ENCODE measurements at regions not wholly inside any gene's neighbourhood (a gene's known extent, or its start where the extent isn't known, plus 50 kb on each side); places are given as distances from the start of the nearest gene placed in this dataset.

DNA sequence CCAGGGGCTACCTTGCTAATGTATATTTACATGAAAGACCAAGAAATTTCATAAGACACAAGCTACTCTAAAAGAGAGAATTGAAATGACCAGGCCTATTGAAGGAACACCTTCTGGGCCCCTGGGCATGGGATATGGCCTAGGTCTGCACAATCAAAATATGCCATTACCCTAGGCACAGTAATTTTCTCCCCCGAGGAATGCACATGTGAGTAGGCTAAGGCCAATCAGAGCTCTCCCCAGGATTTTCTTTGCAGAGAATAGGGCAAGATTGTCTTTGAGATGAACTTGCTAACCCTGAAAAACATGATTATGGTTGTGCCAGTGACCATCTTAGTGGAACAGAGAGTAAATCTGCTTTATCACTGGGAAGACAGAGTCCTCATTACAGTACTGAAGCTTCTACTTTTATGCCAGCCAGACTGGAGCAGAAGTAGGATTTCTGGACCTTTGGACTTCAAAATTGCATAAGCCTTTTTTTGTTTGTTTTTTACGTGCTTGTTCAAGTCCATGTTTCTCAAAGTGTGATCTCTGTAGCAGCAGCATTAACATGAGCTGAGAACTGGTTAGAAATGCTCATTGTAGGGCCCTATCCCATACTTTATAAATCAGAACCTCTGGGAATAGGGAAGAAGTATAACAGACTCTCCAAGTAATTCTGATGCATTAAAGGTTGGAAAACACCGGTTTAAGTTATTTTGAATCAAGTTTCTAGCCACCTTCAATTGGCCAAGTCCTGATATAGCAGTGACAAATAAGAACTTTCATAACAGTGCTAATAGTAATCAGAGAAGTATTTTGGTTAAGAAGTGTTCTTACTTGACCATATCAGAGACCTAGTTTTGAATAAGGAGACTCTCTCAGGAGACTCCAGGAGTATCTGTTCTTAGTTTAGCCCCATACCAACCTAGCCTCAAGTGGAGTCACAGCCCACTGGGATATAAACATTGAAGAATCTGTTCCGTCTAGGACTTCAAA is 112.9 kb downstream of the LMO3 start (continued):
- TF ChIP-seq AHDC1 (CRISPR knock-in tag; IDR thresholded peaks at IDR 0.05; ENCODE audit: borderline replicate concordance), result peak; percentile 76; the same call in 1 of the 2 replicates
- TF ChIP-seq DBP (CRISPR knock-in tag; IDR thresholded peaks at IDR 0.05; ENCODE audit: not compliant biosample characterization), result no peak
- no peak for TF ChIP-seq ZNF577 (CRISPR knock-in tag; IDR thresholded peaks at IDR 0.05; ENCODE audit: borderline replicate concordance, low read depth)
- TF ChIP-seq PITX1 (CRISPR knock-in tag; IDR thresholded peaks at IDR 0.05), result 0 out of 2 replicates have a peak, but pooled peaks have one; percentile 44
- TF ChIP-seq ARID5B (CRISPR knock-in tag; IDR thresholded peaks at IDR 0.05), result peak; percentile 84
- no peak for TF ChIP-seq ZNF329 (CRISPR knock-in tag; IDR thresholded peaks at IDR 0.05; ENCODE audit: low read depth)
- no peak for TF ChIP-seq SNAPC2 (CRISPR knock-in tag; IDR thresholded peaks at IDR 0.05)
- peak; percentile 84 for TF ChIP-seq NCOR1 (IDR thresholded peaks at IDR 0.05; ENCODE audit: borderline replicate concordance, low read length)
- TF ChIP-seq REPIN1 (CRISPR knock-in tag; IDR thresholded peaks at IDR 0.05; ENCODE audit: borderline replicate concordance, low read depth), result no peak
- TF ChIP-seq ZNF883 (CRISPR knock-in tag; IDR thresholded peaks at IDR 0.05; ENCODE audit: not compliant biosample characterization), result no peak
- no peak for TF ChIP-seq SETDB1 (CRISPR knock-in tag; IDR thresholded peaks at IDR 0.05; ENCODE audit: borderline replicate concordance)

All from HepG2 (cell line).